ENCODE measurements at regions not wholly inside any gene's neighbourhood (a gene's known extent, or its start where the extent isn't known, plus 50 kb on each side); places are given as distances from the start of the nearest gene placed in this dataset.
"Not testable (repeated sequence)": the region's sequence is repeated elsewhere in the genome, so short reads cannot be mapped to it uniquely, and the experiment has no call there.

DNA sequence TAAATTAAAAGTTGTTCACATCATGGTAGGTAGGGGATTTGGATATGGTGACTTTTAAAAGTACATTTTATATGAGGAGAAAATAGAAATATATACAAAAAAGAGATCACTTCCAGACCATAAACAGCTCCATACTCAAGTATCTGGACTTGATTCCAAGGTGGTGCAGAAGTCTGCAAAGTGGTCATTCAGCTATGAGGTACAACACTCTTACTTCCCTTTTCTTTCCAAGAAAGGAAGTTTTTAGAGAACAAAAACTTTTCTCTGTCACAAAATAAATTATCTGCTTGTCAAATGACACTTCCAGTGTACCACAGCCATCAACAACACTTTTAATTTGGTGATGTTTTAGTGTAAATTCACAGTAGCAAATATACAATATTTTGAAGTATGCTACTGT lies 1013.5 kb downstream of the GATA3 start:
- DNase-seq (ENCODE audit: low read depth in 1 of 2, low spot score in 1 of 2) = no peak

GRCh38 chr10:9069136-9069535 lies 1014.6 kb downstream of the GATA3 start:
- DNase-seq (ENCODE audit: low read depth in 1 of 2, low spot score in 1 of 2) = no peak

DNA sequence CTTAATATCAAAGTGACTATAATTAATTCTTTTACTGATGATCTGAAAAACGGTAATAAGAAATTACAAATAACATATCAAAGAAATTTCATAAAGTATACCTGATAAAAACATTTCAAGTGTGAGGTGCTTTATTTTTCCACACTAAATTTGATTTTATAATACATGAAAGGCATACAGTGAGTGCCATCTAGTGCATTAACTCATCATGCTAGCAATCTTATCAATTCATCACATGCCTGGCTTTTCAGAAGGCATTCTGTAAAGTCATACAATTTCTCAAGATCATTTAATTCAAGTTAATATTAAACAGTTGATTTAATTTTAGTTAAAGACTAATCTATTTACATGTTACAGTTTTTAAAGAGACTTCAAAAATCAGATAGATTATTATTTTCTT lies 1020.9 kb downstream of the GATA3 start:
- DNase-seq (ENCODE audit: low read depth in 1 of 2, low spot score in 1 of 2) = no peak

DNA sequence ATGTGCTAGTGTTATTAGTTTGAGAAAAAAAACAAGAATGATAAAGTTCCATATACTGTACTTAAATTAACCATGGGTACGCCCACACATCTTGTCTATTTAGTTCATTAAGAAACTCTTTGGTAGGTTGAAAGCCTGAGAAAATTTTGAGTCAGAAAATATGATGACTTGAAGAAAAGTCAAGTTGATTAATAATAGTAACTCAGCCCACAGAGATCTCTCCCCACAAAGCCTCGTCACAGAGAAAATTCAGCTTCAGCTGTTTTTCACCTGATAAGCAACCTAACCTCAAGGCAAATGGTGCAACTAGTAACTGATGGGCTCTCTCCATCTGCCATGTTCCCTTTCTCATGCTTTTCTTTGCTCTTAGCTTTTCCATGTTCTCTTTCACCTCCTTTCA lies 1021.6 kb downstream of the GATA3 start:
- DNase-seq (ENCODE audit: low read depth in 1 of 2, low spot score in 1 of 2) = no peak

DNA sequence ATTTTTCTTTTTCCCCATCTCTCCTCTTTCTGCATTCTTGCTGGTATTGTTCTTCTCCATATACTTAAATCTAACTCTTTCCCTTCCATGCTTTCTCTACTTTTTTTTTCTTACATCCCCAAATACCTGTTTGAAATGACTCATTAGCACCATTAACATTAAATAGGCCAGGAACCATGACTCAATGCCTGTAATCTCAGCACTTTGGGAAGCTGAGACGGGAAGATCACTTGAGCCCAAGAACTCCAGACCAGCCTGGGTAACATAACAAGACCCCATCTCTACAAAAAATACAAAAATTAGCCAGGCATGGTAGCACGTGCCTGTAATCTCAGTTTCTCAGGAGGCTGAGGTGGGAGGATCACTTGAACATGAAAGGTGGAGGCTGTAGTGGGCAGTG lies 1026.8 kb downstream of the GATA3 start:
- DNase-seq (ENCODE audit: low read depth in 1 of 2, low spot score in 1 of 2) = no peak

DNA sequence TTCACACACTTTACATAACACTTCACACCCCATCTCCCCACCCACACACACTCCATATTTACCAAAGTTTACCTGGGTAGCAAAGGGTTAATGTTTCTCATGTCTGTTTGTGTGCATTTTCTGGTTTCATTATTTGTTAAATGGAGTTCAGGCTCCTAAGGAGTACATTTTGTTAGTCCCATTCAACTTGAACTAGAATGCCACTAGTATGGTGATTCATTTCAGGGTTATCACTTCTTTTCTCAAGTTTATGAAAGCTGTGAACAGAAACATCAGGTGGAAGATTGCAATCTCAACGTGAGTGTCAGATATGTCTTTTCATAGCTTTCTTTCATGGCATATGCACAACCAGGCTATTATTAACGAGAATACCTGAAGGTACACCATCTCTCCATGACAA lies 1027.5 kb downstream of the GATA3 start:
- DNase-seq (ENCODE audit: low read depth in 1 of 2, low spot score in 1 of 2) = no peak

- no peak for DNase-seq (ENCODE audit: low read depth in 1 of 2, low spot score in 1 of 2)
Observed at GRCh38 chr10:9091530-9092093, 1037.1 kb downstream of the GATA3 start.

- DNase-seq (ENCODE audit: low read depth in 1 of 2, low spot score in 1 of 2) = peak in 1 of 2 donors; percentile 1
Observed at GRCh38 chr10:9096288-9096687, 1041.8 kb downstream of the GATA3 start.

- no peak for DNase-seq (ENCODE audit: low read depth in 1 of 2, low spot score in 1 of 2)
Observed at GRCh38 chr10:9097206-9097990, 1042.9 kb downstream of the GATA3 start.

DNA sequence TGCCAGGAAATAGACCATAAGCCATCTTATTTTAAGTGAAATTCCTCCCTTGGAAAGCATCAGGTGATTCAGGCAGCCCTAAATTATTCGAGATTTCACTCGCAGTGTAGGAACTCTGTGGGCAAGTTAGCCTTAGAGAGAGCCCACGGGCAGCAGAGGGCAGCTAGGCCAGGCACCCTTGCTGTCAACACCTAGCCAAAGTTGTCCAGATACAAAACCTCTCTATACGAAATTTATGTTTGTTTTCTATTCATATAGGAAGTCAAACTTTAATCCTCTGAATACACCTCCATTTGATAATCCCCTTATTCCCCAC lies 1043.5 kb downstream of the GATA3 start:
- no peak for DNase-seq (ENCODE audit: low read depth in 1 of 2, low spot score in 1 of 2)

DNA sequence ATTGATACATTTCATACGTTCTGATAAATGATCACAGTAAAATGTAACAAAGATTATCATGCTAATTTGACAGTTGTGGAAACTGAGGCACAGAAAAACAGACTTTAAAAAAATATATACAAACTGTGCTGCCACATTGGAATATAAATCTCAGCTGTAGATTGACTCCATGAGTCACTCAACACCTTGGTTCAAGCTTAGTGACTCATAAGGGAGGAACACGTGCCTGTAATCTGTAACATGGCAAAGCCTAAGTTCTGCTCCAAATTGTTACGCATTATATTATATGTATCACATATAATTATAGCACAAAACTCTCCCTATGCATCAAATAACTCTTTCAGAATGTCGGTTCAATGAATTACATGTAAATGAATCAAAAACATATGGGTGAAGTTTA lies 1047.5 kb downstream of the GATA3 start:
- no peak for DNase-seq (ENCODE audit: low read depth in 1 of 2, low spot score in 1 of 2)

DNA sequence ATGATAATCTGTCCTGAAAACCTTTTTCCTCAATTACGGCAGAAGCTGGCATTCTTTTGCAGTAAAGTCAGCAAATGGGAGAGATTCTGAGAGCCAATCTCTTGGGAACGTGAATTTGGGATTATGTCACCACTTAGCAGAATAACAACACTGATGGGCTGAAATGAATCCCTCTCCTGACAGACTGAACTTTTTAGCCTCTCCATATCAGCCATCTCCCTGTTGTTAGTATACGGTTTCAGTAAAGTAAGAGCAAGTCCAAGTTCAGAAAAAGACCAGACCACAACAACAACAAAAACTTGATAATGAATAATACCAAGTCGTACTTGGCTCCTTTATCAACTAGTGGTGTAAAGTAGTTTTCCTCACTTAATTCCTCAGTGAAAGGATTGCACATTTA lies 1048.8 kb downstream of the GATA3 start:
- no peak for DNase-seq (ENCODE audit: low read depth in 1 of 2, low spot score in 1 of 2)

- no peak for DNase-seq (ENCODE audit: low read depth in 1 of 2, low spot score in 1 of 2)
Observed at GRCh38 chr10:9111976-9112375, 1057.5 kb downstream of the GATA3 start.

DNA sequence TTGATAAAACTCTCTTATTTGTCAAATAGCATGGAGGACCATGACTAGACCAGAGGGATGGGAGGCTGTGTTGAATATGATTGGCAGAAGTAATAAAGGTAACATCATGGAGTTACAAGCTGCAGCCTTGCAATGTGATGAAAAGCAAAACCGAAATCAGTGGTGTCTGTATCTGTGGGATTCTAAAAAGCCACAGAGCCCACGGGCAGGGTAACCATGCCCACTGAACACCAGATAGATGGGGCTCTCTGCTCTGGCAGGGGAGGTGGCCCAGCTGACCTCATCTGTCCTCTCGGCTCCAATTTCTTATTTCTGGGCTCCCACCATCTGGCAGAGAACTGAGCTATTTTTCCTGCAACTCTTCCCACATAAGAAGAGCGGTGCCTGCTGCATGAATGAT lies 1072.2 kb downstream of the GATA3 start:
- no peak for DNase-seq (ENCODE audit: low read depth in 1 of 2, low spot score in 1 of 2)

- no peak for DNase-seq (ENCODE audit: low read depth in 1 of 2, low spot score in 1 of 2)
Observed at GRCh38 chr10:9137368-9137767, 1082.9 kb downstream of the GATA3 start.

- DNase-seq (ENCODE audit: low read depth in 1 of 2, low spot score in 1 of 2) = not testable (repeated sequence)
Observed at GRCh38 chr10:9138829-9139228, 1084.3 kb downstream of the GATA3 start.

- no peak for DNase-seq (ENCODE audit: low read depth in 1 of 2, low spot score in 1 of 2)
Observed at GRCh38 chr10:9140373-9140772, 1085.9 kb downstream of the GATA3 start.

DNA sequence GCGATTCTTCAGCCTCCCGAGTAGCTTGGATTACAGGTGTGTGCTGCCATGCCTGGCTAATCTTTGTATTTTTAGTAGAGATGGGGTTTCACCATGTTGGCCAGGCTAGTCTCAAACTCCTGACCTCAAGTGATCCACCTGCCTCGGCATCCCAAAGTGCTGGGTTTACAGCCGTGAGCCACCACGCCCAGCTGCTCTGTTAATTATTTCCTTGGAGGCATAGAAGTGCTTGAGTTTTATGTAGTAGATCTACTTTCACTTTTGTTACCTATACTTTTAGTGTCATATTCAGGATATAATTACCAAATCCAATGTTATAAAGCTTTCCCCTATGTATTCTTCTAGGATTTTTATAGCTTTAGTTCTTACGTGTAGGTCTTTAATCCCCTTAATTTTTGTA lies 1093.0 kb downstream of the GATA3 start:
- DNase-seq (ENCODE audit: low read depth in 1 of 2, low spot score in 1 of 2) = no peak

GRCh38 chr10:9149134-9149533 lies 1094.6 kb downstream of the GATA3 start:
- no peak for DNase-seq (ENCODE audit: low read depth in 1 of 2, low spot score in 1 of 2)

- DNase-seq (ENCODE audit: low read depth in 1 of 2, low spot score in 1 of 2) = not testable (repeated sequence)
Observed at GRCh38 chr10:9153057-9153456, 1098.6 kb downstream of the GATA3 start.

- DNase-seq (ENCODE audit: low read depth in 1 of 2, low spot score in 1 of 2) = no peak
Observed at GRCh38 chr10:9157656-9158055, 1103.2 kb downstream of the GATA3 start.

DNA sequence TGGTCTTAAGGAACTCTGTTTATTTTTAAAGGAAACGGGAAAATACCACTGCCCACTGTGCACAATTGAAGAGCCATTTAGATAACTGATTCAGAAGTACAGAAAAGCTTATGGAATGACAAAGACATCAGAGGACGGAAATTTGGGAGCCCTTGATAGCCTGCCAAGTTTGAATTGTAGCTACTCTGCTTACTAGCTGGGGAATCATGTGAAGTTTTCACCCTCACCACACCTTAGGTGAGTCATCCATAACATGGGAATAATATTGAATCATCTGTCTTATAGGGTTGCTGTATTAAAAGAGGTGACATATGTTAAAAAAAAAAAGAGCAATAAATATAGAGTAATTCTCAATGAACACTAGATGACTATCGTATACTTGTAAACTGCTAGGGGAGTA lies 1104.2 kb downstream of the GATA3 start:
- DNase-seq (ENCODE audit: low read depth in 1 of 2, low spot score in 1 of 2) = no peak

- DNase-seq (ENCODE audit: low read depth in 1 of 2, low spot score in 1 of 2) = no peak
Observed at GRCh38 chr10:9160275-9160674, 1105.8 kb downstream of the GATA3 start.

All from activated T-helper 1 cell treated with anti-CD3 and anti-CD28 coated beads, Interleukin-2, amount 50 U/mL, for 16 hours (primary cell).